ENCODE measurements at regions not wholly inside any gene's neighbourhood (a gene's known extent, or its start where the extent isn't known, plus 50 kb on each side); places are given as distances from the start of the nearest gene placed in this dataset.

GRCh38 chr16:72554935-72555334 lies 383.0 kb upstream of the PMFBP1 start (continued):
- TF ChIP-seq ZNF253 (CRISPR knock-in tag; conservative IDR thresholded peaks at IDR 0.05) (no peak), RB1 (IDR thresholded peaks at IDR 0.05; ENCODE audit: low read depth) (no peak), PKNOX1 (IDR thresholded peaks at IDR 0.05) (peak; percentile 75), SAFB (IDR thresholded peaks at IDR 0.05; ENCODE audit: borderline replicate concordance, low read depth, low read length) (no peak), ZNF766 (CRISPR knock-in tag; conservative IDR thresholded peaks at IDR 0.05) (no peak), ZNF707 (CRISPR knock-in tag; conservative IDR thresholded peaks at IDR 0.05) (no peak), GTF2F1 (IDR thresholded peaks at IDR 0.05; ENCODE audit: low read depth, low read length) (no peak), XRCC4 (IDR thresholded peaks at IDR 0.05; ENCODE audit: extremely low read depth, insufficient read depth, insufficient read length) (no peak), FIP1L1 (IDR thresholded peaks at IDR 0.05; ENCODE audit: low read depth, low read length, poor library complexity, severe bottlenecking) (no peak), BCOR (IDR thresholded peaks at IDR 0.05) (no peak), CBFA2T3 (IDR thresholded peaks at IDR 0.05) (peak; percentile 60), ATF3 (IDR thresholded peaks at IDR 0.05) (peak; percentile 85), ATF3 (CRISPR knock-in tag; conservative IDR thresholded peaks at IDR 0.05) (no peak), ZNF609 (CRISPR knock-in tag; IDR thresholded peaks at IDR 0.05; ENCODE audit: borderline replicate concordance) (no peak), HMGN3 (IDR thresholded peaks at IDR 0.05; ENCODE audit: borderline replicate concordance, extremely low read depth, insufficient read length, low read depth, low read length) (no peak), POLR2A (conservative IDR thresholded peaks at IDR 0.05) (no peak)

Measured in K562 (cell line).